A673 (cell line): ENCODE measurements at regions not wholly inside any gene's neighbourhood (a gene's known extent, or its start where the extent isn't known, plus 50 kb on each side); places are given as distances from the start of the nearest gene placed in this dataset.

ENCODE experiments used
- BruUV-seq: library from RNA; stranded (reverse); fragments of 400-500 nt; replicated peaks from 2 replicates; lab custom pipeline; 2021; lab: Mats Ljungman, UMichigan
- CTCF ChIA-PET: fragments of 300-600 bp; sonication (Branson Sonifier 250); formaldehyde crosslinking; loops from one replicate; lab custom pipeline; 2022; ENCODE audit warnings: antibody characterized with exemption; lab: Charles Lee
- POLR2A ChIA-PET: fragments of 300-600 bp; sonication (Branson Sonifier 250); formaldehyde crosslinking; loops from one replicate; lab custom pipeline; 2022; ENCODE audit warnings: antibody characterized with exemption; ENCODE audit not compliant: low non-redundant PET; lab: Charles Lee
- DNase-seq: peaks from one replicate; pipeline ENCODE4 v3.0.0-alpha.2; 2015; ENCODE audit warnings: low spot score
- H3K27ac ChIP-seq: fragments of 200-600 bp; sonication (generic); 2 replicates; pipeline ENCODE4 v1.5.1; 2016; ENCODE audit warnings: mixed run types, low read depth, mild to moderate bottlenecking, mixed read lengths, antibody characterized with exemption, low read length; ENCODE audit not compliant: poor library complexity, severe bottlenecking
- H3K27me3 ChIP-seq: fragments of 200-600 bp; sonication (generic); replicated peaks from 2 replicates; pipeline ENCODE4 v1.6.1; 2017; ENCODE audit warnings: mixed run types, low read depth, mild to moderate bottlenecking, mixed read lengths, antibody characterized with exemption, low read length; ENCODE audit not compliant: insufficient read depth, poor library complexity
- H3K36me3 ChIP-seq: fragments of 200-600 bp; sonication (generic); 2 replicates; pipeline ENCODE4 v1.6.1; 2016; ENCODE audit warnings: mixed run types, mild to moderate bottlenecking, mixed read lengths, antibody characterized with exemption, low read length; ENCODE audit not compliant: insufficient read depth, poor library complexity, severe bottlenecking
- H3K4me1 ChIP-seq: fragments of 200-600 bp; sonication (generic); 2 replicates; pipeline ENCODE4 v1.6.1; 2017; ENCODE audit warnings: mixed run types, mild to moderate bottlenecking, mixed read lengths, antibody characterized with exemption, low read length; ENCODE audit not compliant: insufficient read depth, poor library complexity, severe bottlenecking
- H3K4me3 ChIP-seq: fragments of 200-600 bp; sonication (generic); 2 replicates; pipeline ENCODE4 v1.5.1; 2016; ENCODE audit warnings: low read depth, mixed run types, mild to moderate bottlenecking, mixed read lengths, low read length; ENCODE audit not compliant: poor library complexity, severe bottlenecking
- H3K9me3 ChIP-seq: fragments of 200-600 bp; sonication (generic); 2 replicates; pipeline ENCODE4 v1.6.1; 2016; ENCODE audit warnings: mixed run types, low read depth, mild to moderate bottlenecking, mixed read lengths, antibody characterized with exemption, low read length; ENCODE audit not compliant: poor library complexity, severe bottlenecking
- EZH2 ChIP-seq: fragments of 200-600 bp; sonication (generic); IDR thresholded peaks from 2 replicates; pipeline ENCODE4 v1.6.1; 2017; ENCODE audit warnings: borderline replicate concordance, low read depth, mild to moderate bottlenecking, mixed read lengths, antibody characterized with exemption, low read length; ENCODE audit not compliant: poor library complexity, severe bottlenecking
- intact Hi-C: fragments of 100-400 bp; cut with micrococcal nuclease; formaldehyde crosslinking; loops from one replicate; pipeline ENCODE4 v1.10.0; 2022; ENCODE audit not compliant: unreplicated experiment
- TF ChIP-seq, protein P1 (sequence below): fragments of 300-800, 200-600 bp; sonication (generic); conservative IDR thresholded peaks from 2 replicates; pipeline ENCODE4 v1.5.1; 2017; ENCODE audit warnings: low read depth, mild to moderate bottlenecking, antibody characterized with exemption, low read length, moderate library complexity, mixed read lengths

DNA sequence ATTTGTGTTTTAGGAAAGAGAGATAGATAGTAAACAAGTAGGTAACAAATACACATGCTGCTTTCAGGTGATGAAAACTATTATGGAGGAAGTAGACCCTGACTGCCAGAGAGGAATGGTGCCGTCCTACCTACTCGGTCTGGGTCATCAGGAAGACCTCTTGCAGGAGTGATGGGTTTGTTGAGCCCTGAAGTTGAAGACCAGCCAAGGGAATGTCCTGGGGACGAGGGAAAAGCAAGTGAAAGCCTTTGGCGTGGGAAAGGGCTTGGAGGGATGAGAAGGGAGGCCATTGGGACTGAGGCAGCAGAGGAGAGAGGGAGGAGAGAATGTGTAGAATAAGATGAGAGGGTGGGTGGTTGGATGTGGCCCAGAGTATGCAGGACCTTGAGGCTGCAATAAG lies 379.5 kb upstream of the USP24 start:
- ChIA-PET POLR2A (no interaction called here), CTCF (no interaction called here)
- Histone ChIP-seq H3K4me1 (no peaks in the 10 kb centered on the region), H3K36me3 (no peaks in the 10 kb centered on the region), H3K9me3 (no peaks in the 10 kb centered on the region), H3K27me3 (peaks cover 9% of the 10 kb centered on the region), H3K27ac (no peak overlapping the region), H3K4me3 (no peak overlapping the region)
- no peak for DNase-seq
- BruUV-seq = no TSS peak
- intact Hi-C loops = no loop called here
- no peak for TF ChIP-seq EZH2
- TF ChIP-seq, protein P1, sequence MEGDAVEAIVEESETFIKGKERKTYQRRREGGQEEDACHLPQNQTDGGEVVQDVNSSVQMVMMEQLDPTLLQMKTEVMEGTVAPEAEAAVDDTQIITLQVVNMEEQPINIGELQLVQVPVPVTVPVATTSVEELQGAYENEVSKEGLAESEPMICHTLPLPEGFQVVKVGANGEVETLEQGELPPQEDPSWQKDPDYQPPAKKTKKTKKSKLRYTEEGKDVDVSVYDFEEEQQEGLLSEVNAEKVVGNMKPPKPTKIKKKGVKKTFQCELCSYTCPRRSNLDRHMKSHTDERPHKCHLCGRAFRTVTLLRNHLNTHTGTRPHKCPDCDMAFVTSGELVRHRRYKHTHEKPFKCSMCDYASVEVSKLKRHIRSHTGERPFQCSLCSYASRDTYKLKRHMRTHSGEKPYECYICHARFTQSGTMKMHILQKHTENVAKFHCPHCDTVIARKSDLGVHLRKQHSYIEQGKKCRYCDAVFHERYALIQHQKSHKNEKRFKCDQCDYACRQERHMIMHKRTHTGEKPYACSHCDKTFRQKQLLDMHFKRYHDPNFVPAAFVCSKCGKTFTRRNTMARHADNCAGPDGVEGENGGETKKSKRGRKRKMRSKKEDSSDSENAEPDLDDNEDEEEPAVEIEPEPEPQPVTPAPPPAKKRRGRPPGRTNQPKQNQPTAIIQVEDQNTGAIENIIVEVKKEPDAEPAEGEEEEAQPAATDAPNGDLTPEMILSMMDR = no peak

DNA sequence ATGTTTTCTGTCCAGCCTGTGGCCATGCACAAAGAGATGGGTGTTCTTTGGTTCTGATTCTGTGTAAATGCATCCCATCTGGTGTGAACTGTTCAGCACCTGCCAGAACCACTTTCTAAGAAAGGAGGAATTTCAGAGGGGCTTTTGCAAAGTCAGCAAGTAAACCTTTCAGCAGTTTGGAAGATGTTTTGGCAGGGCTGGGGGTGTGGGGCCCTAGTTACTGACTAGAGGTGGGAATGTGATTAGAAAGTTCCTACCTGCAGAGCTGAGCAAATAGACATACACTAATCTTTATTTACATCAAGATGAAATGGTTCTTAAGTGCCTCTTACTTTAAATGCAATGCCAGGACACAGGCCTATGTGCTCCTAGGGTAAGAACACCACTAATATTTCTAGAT lies 378.1 kb upstream of the USP24 start:
- Histone ChIP-seq H3K27ac (no peak overlapping the region), H3K4me3 (no peak overlapping the region), H3K9me3 (no peaks in the 10 kb centered on the region), H3K36me3 (no peaks in the 10 kb centered on the region), H3K4me1 (no peaks in the 10 kb centered on the region), H3K27me3 (peaks cover 9% of the 10 kb centered on the region)
- intact Hi-C loops = no loop called here
- POLR2A ChIA-PET = no interaction called here
- CTCF ChIA-PET = no interaction called here
- TF ChIP-seq, protein P1 = no peak
- TF ChIP-seq EZH2 = no peak
- no TSS peak for BruUV-seq
- no peak for DNase-seq

DNA sequence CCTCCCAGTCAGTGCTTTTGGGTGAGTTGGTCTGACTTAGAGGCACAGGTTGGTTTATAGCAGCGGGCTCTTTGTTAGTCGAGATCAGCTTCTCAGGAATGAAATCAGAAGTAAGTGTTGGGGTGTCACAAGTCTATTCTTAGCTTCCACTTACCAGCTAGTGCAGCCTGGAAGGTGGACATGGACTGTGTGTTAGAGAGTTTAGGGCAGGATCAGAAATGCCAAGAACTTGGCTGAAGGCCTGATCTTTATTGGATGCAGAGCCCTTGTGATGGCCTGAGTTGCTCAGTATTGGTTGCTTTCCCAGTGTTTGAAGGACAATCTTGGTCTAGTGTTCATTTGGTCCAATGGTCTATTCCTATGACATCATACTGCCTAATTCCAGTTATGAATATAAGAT lies 377.0 kb upstream of the USP24 start:
- BruUV-seq = no TSS peak
- no peak overlapping the region for H3K4me3 ChIP-seq
- no peak overlapping the region for H3K27ac ChIP-seq
- H3K27me3 ChIP-seq = peaks cover 4% of the 10 kb centered on the region
- H3K9me3 ChIP-seq = no peaks in the 10 kb centered on the region
- no peak for DNase-seq
- H3K36me3 ChIP-seq = no peaks in the 10 kb centered on the region
- CTCF ChIA-PET = no interaction called here
- POLR2A ChIA-PET = no interaction called here
- TF ChIP-seq EZH2 = no peak
- TF ChIP-seq, protein P1 = no peak
- H3K4me1 ChIP-seq = no peaks in the 10 kb centered on the region
- intact Hi-C loops = no loop called here
